PFSK-1 (cell line): ENCODE measurements at regions not wholly inside any gene's neighbourhood (a gene's known extent, or its start where the extent isn't known, plus 50 kb on each side); places are given as distances from the start of the nearest gene placed in this dataset.

ENCODE experiments used
- POLR2AphosphoS5 ChIP-seq: IDR thresholded peaks from 2 replicates; pipeline ENCODE4 v1.6.1; 2012; ENCODE audit warnings: low read depth, mild to moderate bottlenecking, control low read depth, low read length, moderate library complexity
- SIN3A ChIP-seq: IDR thresholded peaks from 2 replicates; pipeline ENCODE4 v1.6.1; 2012; ENCODE audit warnings: mild to moderate bottlenecking, low read length, moderate library complexity, borderline replicate concordance; ENCODE audit not compliant: insufficient read depth
- TAF1 ChIP-seq: IDR thresholded peaks from 2 replicates; pipeline ENCODE4 v1.6.1; 2012; ENCODE audit warnings: low read length, control low read depth, borderline replicate concordance; ENCODE audit not compliant: insufficient read depth

DNA sequence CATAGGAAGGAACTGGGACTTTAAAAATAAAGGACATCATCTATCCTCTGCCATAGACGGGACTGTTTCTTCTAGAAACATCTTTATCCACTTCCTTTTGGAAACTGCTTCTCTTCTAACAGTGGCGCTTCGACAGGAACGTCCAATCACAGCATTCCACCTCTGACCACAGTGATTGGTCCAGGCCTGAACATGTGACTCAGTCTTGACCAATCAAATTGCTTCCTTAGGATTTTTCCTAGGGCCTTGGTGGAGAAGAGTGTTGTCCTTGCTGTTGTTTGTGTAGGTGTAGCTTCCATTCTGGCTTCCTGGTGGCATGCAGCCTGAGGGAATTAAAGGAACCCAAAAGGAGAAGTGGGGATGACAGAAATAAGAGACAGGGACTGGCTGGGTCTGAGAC is 182.4 kb upstream of the TBX3 start:
- TF ChIP-seq SIN3A (no peak), POLR2AphosphoS5 (no peak), TAF1 (no peak)
